HepG2 (cell line): ENCODE measurements at regions not wholly inside any gene's neighbourhood (a gene's known extent, or its start where the extent isn't known, plus 50 kb on each side); places are given as distances from the start of the nearest gene placed in this dataset.

Experiments
- ATAC-seq: fragments of 200-7000 bp; cut with Tn5 transposase; 3 replicates; pipeline ENCODE4 v1.9.1; 2020; ENCODE audit warnings: mild to moderate bottlenecking, moderate library complexity
- BruUV-seq: library from RNA; stranded (reverse); fragments of 400-500 nt; replicated peaks from 2 replicates; lab custom pipeline; 2021; lab: Mats Ljungman, UMichigan
- CTCF ChIA-PET: fragments of 300-600 bp; formaldehyde crosslinking; extraction: SDS; loops from one replicate; lab custom pipeline; 2021; ENCODE audit warnings: low total read pairs, inconsistent platforms, low intra/inter-chr PET ratio; lab: Yijun Ruan, JAX
- POLR2A ChIA-PET: fragments of 350-600 bp; sonication (Branson Sonifier 250); formaldehyde crosslinking; loops from one replicate; lab custom pipeline; 2020; ENCODE audit warnings: antibody characterized with exemption, inconsistent platforms; lab: Yijun Ruan, JAX
- DNase-seq: peaks from one replicate; pipeline ENCODE4 v3.0.0-alpha.2; 2015; ENCODE audit warnings: low spot score
- FAIRE-seq: peaks from 3 replicates; lab custom pipeline; 2011; peaks lifted over from hg19 to GRCh38; lab: Jason Lieb, UNC
- H2AFZ ChIP-seq: one replicate; pipeline ENCODE4 v1.6.1; 2011; ENCODE audit warnings: low read length, inconsistent platforms
- H3K27ac ChIP-seq: fragments of 300-600 bp; 3 replicates; pipeline ENCODE4 v1.8.0; 2011; ENCODE audit warnings: mixed run types, mild to moderate bottlenecking, mixed read lengths, low read length, inconsistent platforms; ENCODE audit not compliant: insufficient read depth; ENCODE audit errors: extremely low read length
- H3K27me3 ChIP-seq, 2 experiments: fragments of 200-600 bp in 1 of 2; 2 replicates in 1 of 2; 3 replicates in 1 of 2; pipeline versions ENCODE4 v1.6.0 to v1.8.0; 2011; ENCODE audit warnings: low read length in 2 of 2, mild to moderate bottlenecking in 2 of 2, moderate library complexity in 2 of 2, inconsistent platforms in 1 of 2; ENCODE audit not compliant: insufficient read depth in 2 of 2, control insufficient read depth in 1 of 2
- H3K36me3 ChIP-seq, 2 experiments: fragments of 200-600 bp in 1 of 2; replicated peaks in 1 of 2; 2 replicates in 1 of 2; 3 replicates in 1 of 2; pipeline versions ENCODE4 v1.5.1 to v1.8.0; 2011; ENCODE audit warnings: low read length in 2 of 2, inconsistent platforms in 1 of 2; ENCODE audit not compliant: insufficient read depth in 2 of 2, control insufficient read depth in 1 of 2
- H3K4me1 ChIP-seq: 2 replicates; pipeline ENCODE4 v1.5.1; 2012; ENCODE audit warnings: low read length, inconsistent platforms; ENCODE audit not compliant: insufficient read depth
- H3K4me2 ChIP-seq: 2 replicates; pipeline ENCODE4 v1.6.0; 2011; ENCODE audit warnings: low read depth, low read length, inconsistent platforms
- H3K4me3 ChIP-seq, 3 experiments: fragments of 200-600 bp in 1 of 3; sonication (generic), shearing (Covaris generic) in 1 of 3; replicated peaks in 1 of 3; 2 replicates each; pipeline ENCODE4 v1.5.1; 2011 to 2016; ENCODE audit warnings: low read length in 3 of 3, inconsistent platforms in 2 of 3, low read depth in 2 of 3, mild to moderate bottlenecking in 2 of 3, control low read depth in 1 of 3, mixed read lengths in 1 of 3; ENCODE audit not compliant: insufficient read depth in 1 of 3
- H3K79me2 ChIP-seq: one replicate; pipeline ENCODE4 v1.6.1; 2011; ENCODE audit warnings: low read length, inconsistent platforms; ENCODE audit not compliant: insufficient read depth
- H3K9ac ChIP-seq: 2 replicates; pipeline ENCODE4 v1.6.0; 2011; ENCODE audit warnings: mild to moderate bottlenecking, low read depth, low read length, inconsistent platforms; ENCODE audit not compliant: insufficient read depth
- H3K9me3 ChIP-seq: 2 replicates; pipeline ENCODE4 v1.5.1; 2012; ENCODE audit warnings: mild to moderate bottlenecking, low read length
- H4K20me1 ChIP-seq: 2 replicates; pipeline ENCODE4 v1.6.0; 2011; ENCODE audit warnings: inconsistent platforms, mild to moderate bottlenecking, low read length, moderate library complexity; ENCODE audit not compliant: insufficient read depth
- KAT2B ChIP-seq: fragments of 150-350 bp; IDR thresholded peaks from 2 replicates; pipeline ENCODE4 v1.6.1; 2014; ENCODE audit warnings: low read depth, low read length, borderline replicate concordance
- MAFK ChIP-seq, 2 experiments: IDR thresholded peaks in 1 of 2; conservative IDR thresholded peaks in 1 of 2; 2 replicates each; pipeline ENCODE4 v1.6.1; 2011; ENCODE audit warnings: improper control_type of control experiment in 2 of 2, low read length in 2 of 2
- TAF15 ChIP-seq: fragments of 200-400 bp; formaldehyde crosslinking; IDR thresholded peaks from one replicate; pipeline ENCODE4 v1.6.1; 2018; ENCODE audit warnings: mild to moderate bottlenecking, low read depth, low read length; ENCODE audit not compliant: poor library complexity, severe bottlenecking
- TARDBP ChIP-seq: sonication (generic); formaldehyde crosslinking; IDR thresholded peaks from 2 replicates; pipeline ENCODE4 v1.8.0; 2022; ENCODE audit warnings: mild to moderate bottlenecking, missing genetic modification reagents
- ZNF138 ChIP-seq: sonication (generic); formaldehyde crosslinking; IDR thresholded peaks from 2 replicates; pipeline ENCODE4 v1.5.0; 2020; ENCODE audit warnings: mild to moderate bottlenecking, low read depth, missing genetic modification reagents
- WGBS: methylation state at CpG from one replicate; pipeline ENCODE4 v1.1.6; 2017; ENCODE audit warnings: low lambda C conversion rate; 5-methylcytosine and 5-hydroxymethylcytosine counted together
- in situ Hi-C: cut with HindIII; loops from 2 replicates; pipeline ENCODE4 v1.10.0; 2017; ENCODE audit warnings: low pct_unique_long_range_greater_than_20kb; ENCODE audit not compliant: extremely low pct_ligation_motif_present
- intact Hi-C: fragments of 100-400 bp; cut with micrococcal nuclease; formaldehyde crosslinking; loops from one replicate; pipeline ENCODE4 v1.10.0; 2022; ENCODE audit not compliant: unreplicated experiment
- TF ChIP-seq, protein P1 (sequence below): fragments of 450-650 bp; IDR thresholded peaks from 2 replicates; pipeline ENCODE4 v1.6.1; 2017

DNA sequence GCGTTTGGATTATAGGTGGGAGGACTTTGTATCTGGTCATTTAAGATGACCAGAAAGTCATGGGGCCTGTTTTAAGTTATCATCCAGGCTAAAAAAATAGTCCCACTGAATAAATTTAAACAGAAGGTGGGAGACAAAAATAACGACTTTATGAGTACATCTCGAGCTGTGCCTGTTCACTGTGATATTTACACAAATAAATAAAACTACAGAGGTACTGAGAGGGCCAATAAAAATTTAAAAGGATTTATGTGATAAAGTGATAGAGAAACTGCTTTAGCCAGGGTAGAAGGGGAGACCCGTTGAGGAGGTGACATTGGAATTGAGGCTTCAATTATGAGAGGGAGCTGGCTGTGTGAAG is 53.4 kb upstream of the PMEPA1 start (continued):
- TF ChIP-seq MAFK (conservative IDR thresholded peaks at IDR 0.05 in 1 of 2, IDR thresholded peaks at IDR 0.05 in 1 of 2; ENCODE audit: low read length in 2 of 2) (no peak), KAT2B (no peak), TAF15 (no peak)

GRCh38 chr20:57762531-57763234 is 52.9 kb upstream of the PMEPA1 start:
- no peak for ATAC-seq
- Histone ChIP-seq H3K27me3 (peaks cover 0 to 2% of the 10 kb centered on the region in 2 experiments; a peak in 1 of 5 replicates), H3K4me2 (no peak overlapping the region), H3K9me3 (no peaks in the 10 kb centered on the region), H3K4me1 (no peaks in the 10 kb centered on the region), H3K27ac (no peak overlapping the region), H2AFZ (no peak overlapping the region), H3K36me3 (no peaks in the 10 kb centered on the region), H3K4me3 (no peak overlapping the region), H3K79me2 (no peaks in the 10 kb centered on the region), H4K20me1 (no peaks in the 10 kb centered on the region), H3K9ac (no peak overlapping the region)
- intact Hi-C loops (no loop called here), in situ Hi-C loops (no loop called here)
- DNase-seq = no peak
- FAIRE-seq = no peak
- ChIA-PET CTCF (no interaction called here), POLR2A (no interaction called here)
- no TSS peak for BruUV-seq
- WGBS = 5% methylated on average over 8 of the region's 8 CpGs
- TF ChIP-seq TARDBP (CRISPR knock-in tag) (no peak), ZNF138 (CRISPR knock-in tag) (no peak)
- TF ChIP-seq, protein P1, sequence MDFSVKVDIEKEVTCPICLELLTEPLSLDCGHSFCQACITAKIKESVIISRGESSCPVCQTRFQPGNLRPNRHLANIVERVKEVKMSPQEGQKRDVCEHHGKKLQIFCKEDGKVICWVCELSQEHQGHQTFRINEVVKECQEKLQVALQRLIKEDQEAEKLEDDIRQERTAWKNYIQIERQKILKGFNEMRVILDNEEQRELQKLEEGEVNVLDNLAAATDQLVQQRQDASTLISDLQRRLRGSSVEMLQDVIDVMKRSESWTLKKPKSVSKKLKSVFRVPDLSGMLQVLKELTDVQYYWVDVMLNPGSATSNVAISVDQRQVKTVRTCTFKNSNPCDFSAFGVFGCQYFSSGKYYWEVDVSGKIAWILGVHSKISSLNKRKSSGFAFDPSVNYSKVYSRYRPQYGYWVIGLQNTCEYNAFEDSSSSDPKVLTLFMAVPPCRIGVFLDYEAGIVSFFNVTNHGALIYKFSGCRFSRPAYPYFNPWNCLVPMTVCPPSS = no peak
